B cell (primary cell): ENCODE measurements at regions not wholly inside any gene's neighbourhood (a gene's known extent, or its start where the extent isn't known, plus 50 kb on each side); places are given as distances from the start of the nearest gene placed in this dataset.

ENCODE experiments used
- ATAC-seq: fragments of 200-7000 bp; cut with Tn5 transposase; one replicate; pipeline ENCODE4 v1.10.0; 2021; ENCODE audit warnings: low read depth, mild to moderate bottlenecking, moderate number of reproducible peaks, moderate library complexity
- CTCF ChIA-PET: fragments of 350-600 bp; sonication (Branson Sonifier 250); formaldehyde crosslinking; loops from one replicate; lab custom pipeline; 2021; ENCODE audit warnings: antibody characterized with exemption, inconsistent platforms; lab: Charles Lee
- POLR2A ChIA-PET: fragments of 350-600 bp; sonication (Branson Sonifier 250); formaldehyde crosslinking; loops from one replicate; lab custom pipeline; 2021; ENCODE audit warnings: antibody characterized with exemption; lab: Charles Lee
- DNase-seq: peaks from one replicate; pipeline ENCODE4 v3.0.0; 2013
- H2AFZ ChIP-seq: 2 replicates; pipeline ENCODE4 v1.6.1; 2012; ENCODE audit warnings: mild to moderate bottlenecking, low read depth, low read length; ENCODE audit not compliant: insufficient read depth, poor library complexity, severe bottlenecking
- H3K27ac ChIP-seq, 2 donors: 1 replicate in 1 of 2; 2 replicates in 1 of 2; pipeline ENCODE4 v1.5.1; 2012 to 2013; ENCODE audit warnings: low read length in 2 of 2, mild to moderate bottlenecking in 2 of 2, moderate library complexity in 1 of 2
- H3K27me3 ChIP-seq, 4 experiments: fragments of 200-600 bp in 1 of 4; sonication (generic) in 1 of 4; replicated peaks in 1 of 4; 1 replicate in 2 of 4; 2 replicates in 2 of 4; pipeline versions ENCODE4 v1.6.1 to v1.7.0; 2013 to 2016; ENCODE audit warnings: low read length in 3 of 4, mild to moderate bottlenecking in 2 of 4, mixed read lengths in 1 of 4, moderate library complexity in 1 of 4; ENCODE audit not compliant: insufficient read depth in 4 of 4, control insufficient read depth in 3 of 4; ENCODE audit errors: control extremely low read depth in 1 of 4
- H3K36me3 ChIP-seq, 2 experiments: replicated peaks in 1 of 2; 1 replicate in 1 of 2; 2 replicates in 1 of 2; pipeline versions ENCODE4 v1.6.1 to v1.7.1; 2013; ENCODE audit warnings: low read length in 1 of 2; ENCODE audit not compliant: insufficient read depth in 2 of 2, control insufficient read depth in 1 of 2; ENCODE audit errors: control extremely low read depth in 1 of 2, extremely low read depth in 1 of 2
- H3K4me1 ChIP-seq, 2 donors: fragments of 200-600 bp in 1 of 2; sonication (generic) in 1 of 2; 1 replicate in 1 of 2; 2 replicates in 1 of 2; pipeline versions ENCODE4 v1.5.1 to v1.6.1; 2013 to 2017; ENCODE audit warnings: low read length in 2 of 2; ENCODE audit not compliant: control insufficient read depth in 2 of 2, insufficient read depth in 2 of 2
- H3K4me2 ChIP-seq: replicated peaks from 2 replicates; pipeline ENCODE3; 2012; ENCODE audit warnings: mild to moderate bottlenecking, low read depth, low read length; ENCODE audit not compliant: poor library complexity, severe bottlenecking
- H3K4me3 ChIP-seq, 5 experiments: fragments of 200-600 bp in 1 of 5; sonication (generic) in 1 of 5; 1 replicate in 3 of 5; 2 replicates in 2 of 5; pipeline versions ENCODE4 v1.5.1 to v1.7.0; 2011 to 2016; ENCODE audit warnings: low read length in 4 of 5, mild to moderate bottlenecking in 4 of 5, low read depth in 2 of 5, control low read depth in 1 of 5, moderate library complexity in 1 of 5; ENCODE audit not compliant: insufficient read depth in 1 of 5; ENCODE audit errors: control extremely low read depth in 1 of 5, extremely low read depth in 1 of 5
- H3K79me2 ChIP-seq: fragments of 200-600 bp; sonication (generic); one replicate; pipeline ENCODE4 v1.6.0; 2016; ENCODE audit warnings: low read length; ENCODE audit not compliant: control insufficient read depth, insufficient read depth
- H3K9ac ChIP-seq: fragments of 200-600 bp; sonication (generic); 2 replicates; pipeline ENCODE4 v1.6.1; 2017; ENCODE audit warnings: mild to moderate bottlenecking, low read length, moderate library complexity
- H3K9me3 ChIP-seq, 3 donors: one replicate each; pipeline versions ENCODE4 v1.6.1 to v1.7.1; 2013; ENCODE audit warnings: low read length in 2 of 3; ENCODE audit not compliant: control insufficient read depth in 2 of 3, insufficient read depth in 1 of 3; ENCODE audit errors: control extremely low read depth in 1 of 3
- H4K20me1 ChIP-seq: 2 replicates; pipeline ENCODE4 v1.6.0; 2012; ENCODE audit warnings: mild to moderate bottlenecking, low read length; ENCODE audit not compliant: insufficient read depth, control insufficient read depth, poor library complexity, severe bottlenecking
- H3K27ac Mint-ChIP-seq: one replicate; pipeline ENCODE4 v1.8.0; 2021; ENCODE audit warnings: mixed read lengths
- H3K27me3 Mint-ChIP-seq: one replicate; pipeline ENCODE4 v1.8.0; 2021; ENCODE audit warnings: mixed read lengths
- H3K4me1 Mint-ChIP-seq: one replicate; pipeline ENCODE4 v1.8.0; 2021; ENCODE audit warnings: mixed read lengths
- H3K4me3 Mint-ChIP-seq: one replicate; pipeline ENCODE4 v1.8.0; 2021; ENCODE audit warnings: mixed read lengths
- H3K9me3 Mint-ChIP-seq: one replicate; pipeline ENCODE4 v1.8.0; 2022; ENCODE audit warnings: mixed read lengths; ENCODE audit not compliant: insufficient read depth
- CTCF ChIP-seq: fragments of 200-600 bp; IDR thresholded peaks from one replicate; pipeline ENCODE4 v1.8.0; 2022; ENCODE audit warnings: antibody characterized with exemption, mild to moderate bottlenecking
- EZH2 ChIP-seq: IDR thresholded peaks from 2 replicates; pipeline ENCODE4 v1.6.1; 2012; ENCODE audit warnings: borderline replicate concordance, low read depth, mild to moderate bottlenecking, moderate library complexity, low read length; ENCODE audit not compliant: insufficient read depth, poor library complexity, severe bottlenecking
- whole genome bisulfite sequencing: methylation state at CpG from one replicate; pipeline ENCODE4 v1.1.5; 2013; ENCODE audit warnings: missing lambda C conversion rate; ENCODE audit not compliant: insufficient coverage; 5-methylcytosine and 5-hydroxymethylcytosine counted together
- intact Hi-C: fragments of 100-400 bp; cut with micrococcal nuclease; formaldehyde crosslinking; loops from one replicate; pipeline ENCODE4 v1.10.0; 2022

DNA sequence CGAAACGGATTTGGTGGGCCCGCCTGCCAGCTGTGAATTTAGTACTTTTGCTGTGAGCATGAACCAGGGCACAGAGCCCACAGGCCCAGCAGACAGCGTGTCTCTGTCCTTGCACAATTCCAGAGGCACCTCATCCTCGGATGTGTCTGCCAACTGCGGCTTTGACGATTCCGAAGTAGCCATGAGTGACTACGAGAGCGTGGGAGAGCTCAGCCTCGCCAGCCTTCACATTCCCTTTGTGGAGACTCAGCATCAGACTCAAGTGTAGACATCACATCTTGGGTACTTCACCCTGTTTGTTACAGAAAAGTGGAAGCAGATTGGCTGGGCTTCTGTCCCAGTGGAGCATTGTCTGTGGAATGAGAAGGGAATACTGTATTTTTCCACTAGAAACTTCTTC lies 78.6 kb upstream of the MTNR1B start:
- ATAC-seq (no peak), DNase-seq (no peak)
- H3K9me3 ChIP-seq: no peaks in the 10 kb centered on the region
- WGBS: 94% methylated on average over 10 of the region's 11 CpGs
- H4K20me1 ChIP-seq: no peaks in the 10 kb centered on the region
- POLR2A ChIA-PET: no interaction called here
- intact Hi-C loops: no loop called here
- Mint-ChIP-seq H3K9me3 (no peaks in the 10 kb centered on the region), H3K4me1 (no peaks in the 10 kb centered on the region), H3K4me3 (no peak overlapping the region), H3K27ac (no peak overlapping the region), H3K27me3 (no peaks in the 10 kb centered on the region)
- no peaks in the 10 kb centered on the region for H3K27me3 ChIP-seq
- H3K4me2 ChIP-seq: no peak overlapping the region
- TF ChIP-seq CTCF (no peak), EZH2 (no peak)
- H3K9ac ChIP-seq: no peak overlapping the region
- no peak overlapping the region for H2AFZ ChIP-seq
- H3K4me1 ChIP-seq: no peaks in the 10 kb centered on the region
- H3K79me2 ChIP-seq: no peaks in the 10 kb centered on the region
- CTCF ChIA-PET: no interaction called here
- no peak overlapping the region for H3K27ac ChIP-seq
- no peaks in the 10 kb centered on the region for H3K36me3 ChIP-seq
- H3K4me3 ChIP-seq: no peak overlapping the region

- intact Hi-C loops: no loop called here
- CTCF ChIA-PET: no interaction called here
- Histone ChIP-seq H3K27ac (no peak overlapping the region), H3K4me3 (no peak overlapping the region), H3K4me2 (no peak overlapping the region), H2AFZ (no peak overlapping the region), H3K9ac (no peak overlapping the region), H3K36me3 (no peaks in the 10 kb centered on the region), H3K9me3 (no peaks in the 10 kb centered on the region), H4K20me1 (no peaks in the 10 kb centered on the region), H3K27me3 (no peaks in the 10 kb centered on the region), H3K4me1 (no peaks in the 10 kb centered on the region), H3K79me2 (no peaks in the 10 kb centered on the region)
- TF ChIP-seq CTCF (no peak), EZH2 (no peak)
- whole genome bisulfite sequencing: no CpG with 5 or more reads among the region's 4 CpGs
- H3K27ac Mint-ChIP-seq: no peak overlapping the region
- H3K27me3 Mint-ChIP-seq: peaks cover 3% of the 10 kb centered on the region
- H3K4me1 Mint-ChIP-seq: no peaks in the 10 kb centered on the region
- ATAC-seq (no peak), DNase-seq (no peak)
- H3K9me3 Mint-ChIP-seq: no peaks in the 10 kb centered on the region
- H3K4me3 Mint-ChIP-seq: no peak overlapping the region
- POLR2A ChIA-PET: no interaction called here
Measured at GRCh38 chr11:92892802-92893684, 76.4 kb upstream of the MTNR1B start.
